VCaP (cell line): ENCODE measurements at regions not wholly inside any gene's neighbourhood (a gene's known extent, or its start where the extent isn't known, plus 50 kb on each side); places are given as distances from the start of the nearest gene placed in this dataset.

ENCODE experiments used
- H3K27ac ChIP-seq: fragments of 450-650 bp; 2 replicates; pipeline ENCODE4 v1.5.1; 2017
- CTCF ChIP-seq: fragments of 450-650 bp; conservative IDR thresholded peaks from 2 replicates; pipeline ENCODE4 v1.5.1; 2017; ENCODE audit warnings: mild to moderate bottlenecking, moderate library complexity

GRCh38 chr3:5888851-5889250 lies 701.3 kb downstream of the EDEM1 start:
- no peak overlapping the region for H3K27ac ChIP-seq
- no peak for TF ChIP-seq CTCF

GRCh38 chr3:5889374-5889773 lies 701.9 kb downstream of the EDEM1 start:
- no peak overlapping the region for H3K27ac ChIP-seq
- TF ChIP-seq CTCF: no peak

- TF ChIP-seq CTCF: no peak
Measured at GRCh38 chr3:5891711-5892110, 704.2 kb downstream of the EDEM1 start.

GRCh38 chr3:5898106-5898505 lies 710.6 kb downstream of the EDEM1 start:
- no peak overlapping the region for H3K27ac ChIP-seq

More at GRCh38 chr3:5891711-5892110, 704.2 kb downstream of the EDEM1 start:
- no peak overlapping the region for H3K27ac ChIP-seq

GRCh38 chr3:5899014-5899761 lies 711.7 kb downstream of the EDEM1 start:
- TF ChIP-seq CTCF: no peak

More at GRCh38 chr3:5898106-5898505, 710.6 kb downstream of the EDEM1 start:
- TF ChIP-seq CTCF: no peak

GRCh38 chr3:5917932-5918331 lies 730.4 kb downstream of the EDEM1 start:
- no peak for TF ChIP-seq CTCF
- no peak overlapping the region for H3K27ac ChIP-seq

More at GRCh38 chr3:5899014-5899761, 711.7 kb downstream of the EDEM1 start:
- no peak overlapping the region for H3K27ac ChIP-seq

GRCh38 chr3:5918626-5919025 lies 731.1 kb downstream of the EDEM1 start:
- no peak overlapping the region for H3K27ac ChIP-seq
- no peak for TF ChIP-seq CTCF
